ENCODE measurements at regions not wholly inside any gene's neighbourhood (a gene's known extent, or its start where the extent isn't known, plus 50 kb on each side); places are given as distances from the start of the nearest gene placed in this dataset.

DNA sequence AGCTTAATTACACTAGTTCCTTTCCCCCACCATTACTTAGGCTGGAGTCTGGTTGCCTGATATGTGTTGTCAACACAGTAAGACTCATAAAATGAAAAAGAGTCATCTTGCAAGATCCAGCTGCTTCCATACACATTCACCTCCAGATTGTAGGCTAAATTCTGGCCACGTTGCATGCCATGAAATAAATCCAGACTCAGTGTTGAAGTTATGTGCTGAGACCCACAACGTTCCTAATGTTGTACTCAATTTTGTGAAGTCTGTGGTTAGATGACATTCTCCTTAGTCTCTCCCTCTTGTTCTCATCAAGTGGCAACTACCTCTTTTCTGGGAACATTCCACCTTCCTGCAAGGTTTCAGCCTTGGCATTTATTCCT, 212.3 kb downstream of the LMBRD1 start:
- TF ChIP-seq, protein P1, sequence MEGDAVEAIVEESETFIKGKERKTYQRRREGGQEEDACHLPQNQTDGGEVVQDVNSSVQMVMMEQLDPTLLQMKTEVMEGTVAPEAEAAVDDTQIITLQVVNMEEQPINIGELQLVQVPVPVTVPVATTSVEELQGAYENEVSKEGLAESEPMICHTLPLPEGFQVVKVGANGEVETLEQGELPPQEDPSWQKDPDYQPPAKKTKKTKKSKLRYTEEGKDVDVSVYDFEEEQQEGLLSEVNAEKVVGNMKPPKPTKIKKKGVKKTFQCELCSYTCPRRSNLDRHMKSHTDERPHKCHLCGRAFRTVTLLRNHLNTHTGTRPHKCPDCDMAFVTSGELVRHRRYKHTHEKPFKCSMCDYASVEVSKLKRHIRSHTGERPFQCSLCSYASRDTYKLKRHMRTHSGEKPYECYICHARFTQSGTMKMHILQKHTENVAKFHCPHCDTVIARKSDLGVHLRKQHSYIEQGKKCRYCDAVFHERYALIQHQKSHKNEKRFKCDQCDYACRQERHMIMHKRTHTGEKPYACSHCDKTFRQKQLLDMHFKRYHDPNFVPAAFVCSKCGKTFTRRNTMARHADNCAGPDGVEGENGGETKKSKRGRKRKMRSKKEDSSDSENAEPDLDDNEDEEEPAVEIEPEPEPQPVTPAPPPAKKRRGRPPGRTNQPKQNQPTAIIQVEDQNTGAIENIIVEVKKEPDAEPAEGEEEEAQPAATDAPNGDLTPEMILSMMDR (conservative IDR thresholded peaks at IDR 0.05; ENCODE audit: low read length), result no peak
- no peak for TF ChIP-seq EZH2phosphoT487 (IDR thresholded peaks at IDR 0.05; ENCODE audit: borderline replicate concordance, low read depth, low read length)
